Endodermal cell (in vitro differentiated cells): ENCODE measurements at regions not wholly inside any gene's neighbourhood (a gene's known extent, or its start where the extent isn't known, plus 50 kb on each side); places are given as distances from the start of the nearest gene placed in this dataset.

Source experiments
- DNase-seq: peaks from one replicate; pipeline ENCODE4 v3.0.0-alpha.2; 2017
- H3K27ac ChIP-seq: 2 replicates; pipeline ENCODE4 v1.5.1; 2013; ENCODE audit warnings: mild to moderate bottlenecking, low read depth, low read length, moderate library complexity
- H3K27me3 ChIP-seq: 2 replicates; pipeline ENCODE4 v1.6.1; 2013; ENCODE audit warnings: mild to moderate bottlenecking, low read length, moderate library complexity; ENCODE audit not compliant: insufficient read depth, control insufficient read depth, poor library complexity, severe bottlenecking
- H3K36me3 ChIP-seq: 2 replicates; pipeline ENCODE4 v1.7.0; 2013; ENCODE audit warnings: mild to moderate bottlenecking, low read length, moderate library complexity; ENCODE audit not compliant: control insufficient read depth, insufficient read depth
- H3K4me1 ChIP-seq: one replicate; pipeline ENCODE4 v1.7.0; 2013; ENCODE audit warnings: low read length; ENCODE audit not compliant: control insufficient read depth, insufficient read depth
- H3K4me3 ChIP-seq: 2 replicates; pipeline ENCODE4 v1.5.1; 2013; ENCODE audit warnings: mild to moderate bottlenecking, low read length, moderate library complexity
- H3K9ac ChIP-seq: 2 replicates; pipeline ENCODE4 v1.6.1; 2013; ENCODE audit warnings: mild to moderate bottlenecking, low read length, moderate library complexity; ENCODE audit not compliant: poor library complexity, severe bottlenecking; ENCODE audit errors: extremely low read depth
- H3K9me3 ChIP-seq: 2 replicates; pipeline ENCODE4 v1.6.1; 2013; ENCODE audit warnings: mild to moderate bottlenecking, low read length, moderate library complexity; ENCODE audit not compliant: control insufficient read depth
- H3K27ac Mint-ChIP-seq: 2 replicates; pipeline ENCODE4 v1.8.0; 2020; ENCODE audit warnings: mixed read lengths
- H3K27me3 Mint-ChIP-seq: 2 replicates; pipeline ENCODE4 v1.8.0; 2021; ENCODE audit warnings: mild to moderate bottlenecking, mixed read lengths; ENCODE audit not compliant: insufficient read depth
- H3K36me3 Mint-ChIP-seq: 2 replicates; pipeline ENCODE4 v1.8.0; 2020; ENCODE audit warnings: low read depth, mixed read lengths
- H3K4me1 Mint-ChIP-seq: 2 replicates; pipeline ENCODE4 v1.8.0; 2020; ENCODE audit warnings: mixed read lengths
- H3K4me3 Mint-ChIP-seq: 2 replicates; pipeline ENCODE4 v1.8.0; 2020; ENCODE audit warnings: mild to moderate bottlenecking, moderate library complexity, mixed read lengths
- H3K9me3 Mint-ChIP-seq: 2 replicates; pipeline ENCODE4 v1.8.0; 2020; ENCODE audit warnings: mild to moderate bottlenecking, mixed read lengths
- WGBS, 2 experiments: methylation state at CpG; one replicate each; pipeline versions ENCODE4 v1.1.5 to v1.1.7; 2013; ENCODE audit warnings: missing lambda C conversion rate in 2 of 2, mixed read lengths in 1 of 2; ENCODE audit not compliant: insufficient coverage in 1 of 2, insufficient read length in 1 of 2; 5-methylcytosine and 5-hydroxymethylcytosine counted together
- TF ChIP-seq, protein P1 (sequence below): fragments of 200-600 bp; sonication (generic); conservative IDR thresholded peaks from 2 replicates; pipeline ENCODE4 v1.5.0; 2021; ENCODE audit warnings: antibody characterized with exemption, mild to moderate bottlenecking

DNA sequence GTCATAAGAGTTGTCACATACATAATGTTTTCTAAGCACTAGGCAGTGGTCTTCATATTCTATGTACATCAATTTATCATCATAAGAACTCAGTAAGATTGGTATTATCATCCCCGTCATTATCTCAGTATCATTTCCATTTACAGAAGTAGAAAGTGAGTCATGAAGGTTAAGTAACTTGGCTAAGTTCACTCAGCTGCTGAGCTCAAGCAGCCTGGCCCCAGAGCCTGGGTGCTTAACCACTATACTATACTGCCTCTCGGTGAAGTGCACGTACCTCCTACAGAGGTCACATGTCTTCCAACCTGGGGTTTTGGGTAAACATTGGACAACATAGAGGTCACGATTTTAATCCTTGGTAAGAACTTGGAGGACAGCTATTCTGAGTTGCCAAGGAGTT is 161.5 kb upstream of the GATB start:
- WGBS, 2 experiments, result 91 to 94% methylated on average over 3 to 4 of the region's 4 CpGs
- Mint-ChIP-seq H3K4me1 (no peaks in the 10 kb centered on the region), H3K27me3 (no peaks in the 10 kb centered on the region), H3K27ac (no peak overlapping the region), H3K36me3 (no peaks in the 10 kb centered on the region), H3K9me3 (no peaks in the 10 kb centered on the region), H3K4me3 (no peak overlapping the region)
- H3K4me1 ChIP-seq, result no peaks in the 10 kb centered on the region
- H3K27me3 ChIP-seq, result peaks cover 6% of the 10 kb centered on the region
- H3K9ac ChIP-seq, result no peak overlapping the region
- TF ChIP-seq, protein P1, sequence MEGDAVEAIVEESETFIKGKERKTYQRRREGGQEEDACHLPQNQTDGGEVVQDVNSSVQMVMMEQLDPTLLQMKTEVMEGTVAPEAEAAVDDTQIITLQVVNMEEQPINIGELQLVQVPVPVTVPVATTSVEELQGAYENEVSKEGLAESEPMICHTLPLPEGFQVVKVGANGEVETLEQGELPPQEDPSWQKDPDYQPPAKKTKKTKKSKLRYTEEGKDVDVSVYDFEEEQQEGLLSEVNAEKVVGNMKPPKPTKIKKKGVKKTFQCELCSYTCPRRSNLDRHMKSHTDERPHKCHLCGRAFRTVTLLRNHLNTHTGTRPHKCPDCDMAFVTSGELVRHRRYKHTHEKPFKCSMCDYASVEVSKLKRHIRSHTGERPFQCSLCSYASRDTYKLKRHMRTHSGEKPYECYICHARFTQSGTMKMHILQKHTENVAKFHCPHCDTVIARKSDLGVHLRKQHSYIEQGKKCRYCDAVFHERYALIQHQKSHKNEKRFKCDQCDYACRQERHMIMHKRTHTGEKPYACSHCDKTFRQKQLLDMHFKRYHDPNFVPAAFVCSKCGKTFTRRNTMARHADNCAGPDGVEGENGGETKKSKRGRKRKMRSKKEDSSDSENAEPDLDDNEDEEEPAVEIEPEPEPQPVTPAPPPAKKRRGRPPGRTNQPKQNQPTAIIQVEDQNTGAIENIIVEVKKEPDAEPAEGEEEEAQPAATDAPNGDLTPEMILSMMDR, result no peak
- H3K9me3 ChIP-seq, result no peaks in the 10 kb centered on the region
- H3K36me3 ChIP-seq, result no peaks in the 10 kb centered on the region
- no peak overlapping the region for H3K4me3 ChIP-seq
- no peak for DNase-seq
- H3K27ac ChIP-seq, result no peak overlapping the region

- H3K27ac ChIP-seq, result no peak overlapping the region
- no peak overlapping the region for H3K4me3 Mint-ChIP-seq
- H3K4me3 ChIP-seq, result no peak overlapping the region
- no peak overlapping the region for H3K27ac Mint-ChIP-seq
- WGBS, 2 experiments, result 75 to 90% methylated on average over 2 to 4 of the region's 4 CpGs
- no peaks in the 10 kb centered on the region for H3K36me3 Mint-ChIP-seq
- H3K27me3 ChIP-seq, result peaks cover 6% of the 10 kb centered on the region
- no peak overlapping the region for H3K9ac ChIP-seq
- TF ChIP-seq, protein P1, result no peak
- no peaks in the 10 kb centered on the region for H3K9me3 Mint-ChIP-seq
- no peaks in the 10 kb centered on the region for H3K4me1 ChIP-seq
- DNase-seq, result no peak
- H3K27me3 Mint-ChIP-seq, result no peaks in the 10 kb centered on the region
- H3K9me3 ChIP-seq, result no peaks in the 10 kb centered on the region
- H3K36me3 ChIP-seq, result no peaks in the 10 kb centered on the region
- no peaks in the 10 kb centered on the region for H3K4me1 Mint-ChIP-seq
Measured at GRCh38 chr4:151921811-151922210, 161.0 kb upstream of the GATB start.

- TF ChIP-seq, protein P1, result no peak
- no peak for DNase-seq
- Mint-ChIP-seq H3K27me3 (no peaks in the 10 kb centered on the region), H3K4me3 (no peak overlapping the region), H3K9me3 (no peaks in the 10 kb centered on the region), H3K4me1 (no peaks in the 10 kb centered on the region), H3K36me3 (no peaks in the 10 kb centered on the region), H3K27ac (no peak overlapping the region)
- H3K27me3 ChIP-seq, result peaks cover 6% of the 10 kb centered on the region
- H3K9me3 ChIP-seq, result no peaks in the 10 kb centered on the region
- no peaks in the 10 kb centered on the region for H3K36me3 ChIP-seq
- H3K4me3 ChIP-seq, result no peak overlapping the region
- no peak overlapping the region for H3K27ac ChIP-seq
- no peak overlapping the region for H3K9ac ChIP-seq
- no peaks in the 10 kb centered on the region for H3K4me1 ChIP-seq
Measured at GRCh38 chr4:151921386-151921785, 160.6 kb upstream of the GATB start.
